SK-N-SH treated with all-trans-retinoic acid at 6 μM for 48 hours (cell line): ENCODE measurements at regions not wholly inside any gene's neighbourhood (a gene's known extent, or its start where the extent isn't known, plus 50 kb on each side); places are given as distances from the start of the nearest gene placed in this dataset.

ENCODE experiments used
- ATAC-seq: fragments of 200-7000 bp; cut with Tn5 transposase; 3 replicates; pipeline ENCODE4 v1.9.1; 2020; ENCODE audit warnings: mild to moderate bottlenecking, moderate library complexity
- ARNTL ChIP-seq: fragments of 450-650 bp; formaldehyde crosslinking; IDR thresholded peaks from 2 replicates; pipeline ENCODE4 v1.5.0; 2020; ENCODE audit warnings: low read depth, mild to moderate bottlenecking, moderate library complexity, borderline replicate concordance
- BACH2 ChIP-seq: fragments of 250-450 bp; sonication (Bioruptor Pico); IDR thresholded peaks from 2 replicates; pipeline ENCODE4 v1.9.0; 2021; ENCODE audit warnings: mild to moderate bottlenecking, borderline replicate concordance
- CREB5 ChIP-seq: fragments of 250-450 bp; sonication (Bioruptor Pico); IDR thresholded peaks from 2 replicates; pipeline ENCODE4 v1.5.1; 2020; ENCODE audit warnings: low read depth, mild to moderate bottlenecking, moderate library complexity
- CSDC2 ChIP-seq: fragments of 250-450 bp; sonication (Bioruptor Pico); IDR thresholded peaks from 2 replicates; pipeline ENCODE4 v1.5.0; 2020; ENCODE audit warnings: mild to moderate bottlenecking, moderate library complexity
- CSRNP3 ChIP-seq: fragments of 250-450 bp; sonication (Bioruptor Pico); IDR thresholded peaks from 2 replicates; pipeline ENCODE4 v1.5.1; 2021; ENCODE audit warnings: mild to moderate bottlenecking, moderate library complexity
- ESRRG ChIP-seq: fragments of 250-450 bp; sonication (Bioruptor Pico); IDR thresholded peaks from 2 replicates; pipeline ENCODE4 v1.6.1; 2021; ENCODE audit warnings: mild to moderate bottlenecking
- GLIS3 ChIP-seq: fragments of 250-450 bp; sonication (Bioruptor Pico); IDR thresholded peaks from 2 replicates; pipeline ENCODE4 v1.5.0; 2020; ENCODE audit warnings: mild to moderate bottlenecking, moderate library complexity
- OSR1 ChIP-seq: fragments of 250-450 bp; sonication (Bioruptor Pico); IDR thresholded peaks from 2 replicates; pipeline ENCODE4 v1.8.0; 2022; ENCODE audit warnings: moderate library complexity, mild to moderate bottlenecking, inconsistent platforms
- PPARA ChIP-seq: fragments of 250-450 bp; sonication (Bioruptor Pico); IDR thresholded peaks from 2 replicates; pipeline ENCODE4 v1.5.0; 2020; ENCODE audit warnings: mild to moderate bottlenecking, borderline replicate concordance
- RARB ChIP-seq: fragments of 250-450 bp; sonication (Bioruptor Pico); IDR thresholded peaks from 2 replicates; pipeline ENCODE4 v1.8.0; 2021; ENCODE audit warnings: mild to moderate bottlenecking, moderate library complexity
- SNAI2 ChIP-seq: fragments of 250-450 bp; sonication (Bioruptor Pico); IDR thresholded peaks from 2 replicates; pipeline ENCODE4 v1.5.0; 2020; ENCODE audit warnings: mild to moderate bottlenecking, moderate library complexity
- TCF4 ChIP-seq: fragments of 250-450 bp; sonication (Bioruptor Pico); IDR thresholded peaks from 2 replicates; pipeline ENCODE4 v1.8.0; 2021; ENCODE audit warnings: mild to moderate bottlenecking, moderate library complexity, borderline replicate concordance
- ZC3H10 ChIP-seq: fragments of 250-450 bp; sonication (Bioruptor Pico); IDR thresholded peaks from 2 replicates; pipeline ENCODE4 v1.5.1; 2021; ENCODE audit warnings: mild to moderate bottlenecking, moderate library complexity
- ZFP3 ChIP-seq: fragments of 250-450 bp; sonication (Bioruptor Pico); IDR thresholded peaks from 2 replicates; pipeline ENCODE4 v1.5.0; 2020; ENCODE audit warnings: mild to moderate bottlenecking, moderate library complexity
- ZFP30 ChIP-seq: fragments of 450-650 bp; formaldehyde crosslinking; IDR thresholded peaks from 2 replicates; pipeline ENCODE4 v1.5.0; 2022; ENCODE audit warnings: mild to moderate bottlenecking, moderate library complexity
- ZNF565 ChIP-seq: fragments of 450-650 bp; formaldehyde crosslinking; conservative IDR thresholded peaks from 2 replicates; pipeline ENCODE4 v1.5.0; 2020; ENCODE audit warnings: low read depth, mild to moderate bottlenecking, moderate library complexity
- ZNF70 ChIP-seq: fragments of 450-650 bp; formaldehyde crosslinking; IDR thresholded peaks from 2 replicates; pipeline ENCODE4 v1.5.0; 2020; ENCODE audit warnings: mild to moderate bottlenecking, moderate library complexity
- ZNF8 ChIP-seq: fragments of 450-650 bp; formaldehyde crosslinking; IDR thresholded peaks from 2 replicates; pipeline ENCODE4 v1.5.0; 2020; ENCODE audit warnings: mild to moderate bottlenecking, moderate library complexity
- TF ChIP-seq, protein P1 (sequence below): fragments of 250-450 bp; sonication (Bioruptor Pico); IDR thresholded peaks from 2 replicates; pipeline ENCODE4 v1.5.0; 2020; ENCODE audit warnings: mild to moderate bottlenecking, moderate library complexity
- TF ChIP-seq, protein P2 (sequence below): fragments of 250-450 bp; sonication (Bioruptor Pico); IDR thresholded peaks from 2 replicates; pipeline ENCODE4 v1.8.0; 2021; ENCODE audit warnings: low read depth, mild to moderate bottlenecking, moderate library complexity, borderline replicate concordance

DNA sequence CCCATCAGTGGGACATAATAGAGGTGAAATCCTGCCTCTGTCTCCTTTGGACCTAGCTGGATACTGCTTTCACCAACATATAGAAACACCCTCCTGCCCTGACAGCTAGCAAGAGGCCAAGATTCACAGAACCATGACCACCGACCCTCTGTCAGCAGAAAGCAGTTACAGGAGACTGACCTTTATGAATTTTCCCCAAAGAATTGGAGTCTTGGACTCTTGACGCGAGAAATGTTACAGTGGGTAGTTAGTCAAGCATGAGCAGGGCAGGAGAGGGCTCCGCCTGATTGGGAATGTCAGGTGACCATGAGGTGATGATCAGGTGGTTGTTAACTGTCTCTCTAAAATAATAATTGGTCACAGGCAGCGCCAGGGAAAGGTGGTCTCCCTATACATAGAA lies 1002.3 kb downstream of the TDRD15 start:
- TF ChIP-seq CSDC2 (CRISPR knock-in tag) (no peak), SNAI2 (CRISPR knock-in tag) (no peak), ZC3H10 (no peak), OSR1 (no peak), ZNF70 (no peak), ZNF8 (CRISPR knock-in tag) (no peak), CSRNP3 (no peak), ZFP3 (no peak), BACH2 (CRISPR knock-in tag) (no peak), TCF4 (CRISPR knock-in tag) (no peak), ESRRG (no peak)
- TF ChIP-seq, protein P1, sequence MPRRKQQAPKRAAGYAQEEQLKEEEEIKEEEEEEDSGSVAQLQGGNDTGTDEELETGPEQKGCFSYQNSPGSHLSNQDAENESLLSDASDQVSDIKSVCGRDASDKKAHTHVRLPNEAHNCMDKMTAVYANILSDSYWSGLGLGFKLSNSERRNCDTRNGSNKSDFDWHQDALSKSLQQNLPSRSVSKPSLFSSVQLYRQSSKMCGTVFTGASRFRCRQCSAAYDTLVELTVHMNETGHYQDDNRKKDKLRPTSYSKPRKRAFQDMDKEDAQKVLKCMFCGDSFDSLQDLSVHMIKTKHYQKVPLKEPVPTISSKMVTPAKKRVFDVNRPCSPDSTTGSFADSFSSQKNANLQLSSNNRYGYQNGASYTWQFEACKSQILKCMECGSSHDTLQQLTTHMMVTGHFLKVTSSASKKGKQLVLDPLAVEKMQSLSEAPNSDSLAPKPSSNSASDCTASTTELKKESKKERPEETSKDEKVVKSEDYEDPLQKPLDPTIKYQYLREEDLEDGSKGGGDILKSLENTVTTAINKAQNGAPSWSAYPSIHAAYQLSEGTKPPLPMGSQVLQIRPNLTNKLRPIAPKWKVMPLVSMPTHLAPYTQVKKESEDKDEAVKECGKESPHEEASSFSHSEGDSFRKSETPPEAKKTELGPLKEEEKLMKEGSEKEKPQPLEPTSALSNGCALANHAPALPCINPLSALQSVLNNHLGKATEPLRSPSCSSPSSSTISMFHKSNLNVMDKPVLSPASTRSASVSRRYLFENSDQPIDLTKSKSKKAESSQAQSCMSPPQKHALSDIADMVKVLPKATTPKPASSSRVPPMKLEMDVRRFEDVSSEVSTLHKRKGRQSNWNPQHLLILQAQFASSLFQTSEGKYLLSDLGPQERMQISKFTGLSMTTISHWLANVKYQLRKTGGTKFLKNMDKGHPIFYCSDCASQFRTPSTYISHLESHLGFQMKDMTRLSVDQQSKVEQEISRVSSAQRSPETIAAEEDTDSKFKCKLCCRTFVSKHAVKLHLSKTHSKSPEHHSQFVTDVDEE = no peak
- TF ChIP-seq, protein P2, sequence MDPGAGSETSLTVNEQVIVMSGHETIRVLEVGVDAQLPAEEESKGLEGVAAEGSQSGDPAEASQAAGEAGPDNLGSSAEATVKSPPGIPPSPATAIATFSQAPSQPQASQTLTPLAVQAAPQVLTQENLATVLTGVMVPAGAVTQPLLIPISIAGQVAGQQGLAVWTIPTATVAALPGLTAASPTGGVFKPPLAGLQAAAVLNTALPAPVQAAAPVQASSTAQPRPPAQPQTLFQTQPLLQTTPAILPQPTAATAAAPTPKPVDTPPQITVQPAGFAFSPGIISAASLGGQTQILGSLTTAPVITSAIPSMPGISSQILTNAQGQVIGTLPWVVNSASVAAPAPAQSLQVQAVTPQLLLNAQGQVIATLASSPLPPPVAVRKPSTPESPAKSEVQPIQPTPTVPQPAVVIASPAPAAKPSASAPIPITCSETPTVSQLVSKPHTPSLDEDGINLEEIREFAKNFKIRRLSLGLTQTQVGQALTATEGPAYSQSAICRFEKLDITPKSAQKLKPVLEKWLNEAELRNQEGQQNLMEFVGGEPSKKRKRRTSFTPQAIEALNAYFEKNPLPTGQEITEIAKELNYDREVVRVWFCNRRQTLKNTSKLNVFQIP = no peak
- ATAC-seq = no peak

GRCh38 chr2:22126978-22127377 lies 1003.2 kb downstream of the TDRD15 start:
- TF ChIP-seq CSRNP3 (no peak), ZNF565 (CRISPR knock-in tag) (no peak), ZNF70 (no peak), SNAI2 (CRISPR knock-in tag) (no peak), ZC3H10 (no peak), OSR1 (no peak), RARB (CRISPR knock-in tag) (no peak), ZNF8 (CRISPR knock-in tag) (no peak), CREB5 (CRISPR knock-in tag) (no peak), PPARA (no peak), ARNTL (CRISPR knock-in tag) (no peak), ESRRG (no peak), BACH2 (CRISPR knock-in tag) (no peak), TCF4 (CRISPR knock-in tag) (no peak), ZFP30 (CRISPR knock-in tag) (no peak), ZFP3 (no peak), GLIS3 (no peak)
- TF ChIP-seq, protein P1 = no peak
- TF ChIP-seq, protein P2 = no peak
- no peak for ATAC-seq
